AML-193 (cell line): ENCODE measurements at regions not wholly inside any gene's neighbourhood (a gene's known extent, or its start where the extent isn't known, plus 50 kb on each side); places are given as distances from the start of the nearest gene placed in this dataset.

Experiments used
- DNase-seq, 2 experiments: peaks; one replicate each; lab custom pipeline; 2025; lab: John Stamatoyannopoulos, UW

GRCh38 chr2:19300961-19301360 is 57.5 kb downstream of the OSR1 start:
- no peak for DNase-seq

GRCh38 chr2:19299522-19299921 is 58.9 kb downstream of the OSR1 start:
- no peak for DNase-seq

DNA sequence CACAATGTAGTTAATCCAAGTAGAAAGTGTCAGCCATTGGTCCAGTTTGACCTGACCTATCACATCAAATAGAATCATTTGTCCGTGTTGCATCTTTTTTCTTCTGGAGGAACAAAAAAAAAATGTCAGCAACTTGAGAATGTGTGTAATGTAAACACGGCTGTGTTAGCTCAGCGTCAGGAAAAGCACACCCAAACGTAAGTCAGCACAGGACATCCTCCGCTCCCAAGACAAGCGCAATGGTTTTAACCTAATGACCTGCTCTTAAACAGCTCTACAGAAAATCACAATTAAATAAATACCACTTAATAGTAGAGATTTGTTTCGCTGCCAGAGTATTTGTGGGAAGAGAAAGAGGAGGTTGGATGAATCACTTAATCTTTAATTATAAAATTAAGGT is 59.4 kb downstream of the OSR1 start:
- no peak for DNase-seq

- DNase-seq: no peak
Measured at GRCh38 chr2:19297716-19298115, 60.7 kb downstream of the OSR1 start.

DNA sequence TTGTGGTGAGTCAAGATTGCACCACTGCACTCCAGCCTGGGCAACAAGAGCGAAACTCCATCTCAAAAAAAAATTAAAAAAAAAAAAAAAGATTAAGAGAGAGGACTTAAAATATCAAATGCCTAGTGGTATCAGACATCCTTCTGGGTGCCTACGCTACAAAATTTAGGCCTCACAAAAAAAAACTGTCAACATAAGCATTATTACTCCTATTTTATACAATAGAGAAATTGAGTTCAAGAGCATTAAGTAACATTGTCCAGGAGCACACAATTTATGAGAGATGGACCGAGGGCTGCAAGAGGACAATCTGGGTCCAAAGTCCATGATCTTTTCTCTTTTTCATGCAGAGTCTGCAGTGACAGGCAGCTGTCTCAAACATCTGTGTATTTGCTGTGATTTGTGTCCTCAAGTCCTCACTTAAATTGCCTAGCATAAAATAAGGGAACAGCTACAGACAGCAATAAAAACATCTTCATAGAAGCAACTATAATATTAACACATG is 62.4 kb downstream of the OSR1 start:
- no peak for DNase-seq

- no peak for DNase-seq
Measured at GRCh38 chr2:19292007-19292406, 66.4 kb downstream of the OSR1 start.

DNA sequence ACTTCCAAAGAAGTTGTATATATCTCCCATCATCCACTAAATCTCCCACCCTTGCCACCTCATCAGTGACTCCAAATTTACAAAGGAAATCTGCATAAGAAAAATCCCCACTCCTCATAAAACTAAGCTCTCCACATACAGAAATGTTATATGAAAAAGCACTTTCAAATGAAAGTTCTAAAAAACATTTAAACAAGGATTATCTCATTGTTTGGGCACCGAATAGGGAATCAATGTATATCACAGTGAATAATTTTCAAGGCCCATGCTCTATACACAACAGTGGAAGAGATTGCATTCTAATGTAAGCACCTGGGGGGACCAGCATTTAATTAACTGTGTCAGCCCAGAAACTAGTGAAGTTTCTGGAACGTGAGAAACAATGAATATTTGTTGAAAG is 70.1 kb downstream of the OSR1 start:
- DNase-seq: no peak

GRCh38 chr2:19287324-19287723 is 71.1 kb downstream of the OSR1 start:
- no peak for DNase-seq

DNA sequence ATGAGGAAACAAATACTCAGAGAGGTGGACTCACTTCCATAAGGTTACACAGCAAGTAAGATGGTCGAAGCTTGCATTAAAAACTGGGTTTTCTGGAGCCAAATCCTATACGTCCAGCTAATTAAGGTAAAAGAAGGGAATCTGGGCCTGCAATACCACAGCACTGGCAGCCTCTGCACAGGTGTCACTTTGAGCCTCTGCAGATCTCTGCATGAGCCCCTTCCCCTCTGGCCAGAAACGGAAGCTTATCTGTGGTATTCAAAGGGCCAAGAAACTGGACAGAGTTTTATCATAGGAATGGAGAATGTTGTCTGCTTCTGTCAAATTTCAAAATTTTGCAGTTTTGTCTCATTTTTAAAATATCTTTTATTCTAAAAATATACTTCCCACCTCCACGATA is 76.1 kb downstream of the OSR1 start:
- no peak for DNase-seq

DNA sequence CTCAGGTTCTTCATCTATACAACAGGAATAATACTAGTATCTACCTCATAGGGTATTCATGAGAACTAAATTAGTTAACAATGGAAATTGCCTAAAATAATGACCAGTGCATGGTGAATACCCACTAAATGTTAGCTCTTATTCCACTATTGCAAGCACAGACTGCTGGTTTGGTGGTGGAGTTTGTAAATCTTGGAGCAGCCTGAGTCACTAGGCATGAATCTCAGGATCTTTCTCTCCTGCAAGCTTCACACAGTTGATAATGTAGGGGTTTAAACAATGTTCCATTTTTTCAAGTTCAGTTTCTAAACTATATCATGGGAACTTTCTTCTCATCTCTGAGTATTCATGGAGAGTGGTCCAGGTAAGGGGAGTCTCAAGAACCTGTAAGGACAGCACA is 84.0 kb downstream of the OSR1 start:
- DNase-seq: no peak

DNA sequence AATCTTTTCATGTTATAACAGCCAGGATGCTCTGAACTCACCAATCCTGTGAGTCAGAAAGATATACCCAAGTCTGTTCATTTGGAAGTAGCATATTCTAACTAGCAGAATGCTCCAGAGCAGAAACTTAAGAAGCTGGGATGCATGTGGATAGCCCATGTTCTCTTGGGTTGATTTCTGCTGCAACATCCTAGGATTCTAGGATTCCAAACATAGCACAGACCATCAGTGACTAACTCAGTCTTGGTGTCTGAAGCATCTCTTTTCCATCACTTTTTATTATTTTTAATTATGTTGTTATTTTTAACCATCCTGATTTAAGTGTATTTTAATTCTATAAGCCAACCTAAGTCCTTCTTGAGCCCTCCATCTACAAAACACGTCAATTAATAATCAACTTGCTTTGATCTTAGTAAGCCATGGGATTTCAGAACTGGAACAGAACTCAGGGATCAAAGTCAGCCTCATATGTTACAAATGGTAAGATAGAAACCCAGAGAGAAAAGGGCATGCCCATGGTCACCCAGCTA is 85.4 kb downstream of the OSR1 start:
- DNase-seq: no peak

- no peak for DNase-seq
Measured at GRCh38 chr2:19272039-19272438, 86.4 kb downstream of the OSR1 start.

- no peak for DNase-seq
Measured at GRCh38 chr2:19264852-19265251, 93.6 kb downstream of the OSR1 start.

DNA sequence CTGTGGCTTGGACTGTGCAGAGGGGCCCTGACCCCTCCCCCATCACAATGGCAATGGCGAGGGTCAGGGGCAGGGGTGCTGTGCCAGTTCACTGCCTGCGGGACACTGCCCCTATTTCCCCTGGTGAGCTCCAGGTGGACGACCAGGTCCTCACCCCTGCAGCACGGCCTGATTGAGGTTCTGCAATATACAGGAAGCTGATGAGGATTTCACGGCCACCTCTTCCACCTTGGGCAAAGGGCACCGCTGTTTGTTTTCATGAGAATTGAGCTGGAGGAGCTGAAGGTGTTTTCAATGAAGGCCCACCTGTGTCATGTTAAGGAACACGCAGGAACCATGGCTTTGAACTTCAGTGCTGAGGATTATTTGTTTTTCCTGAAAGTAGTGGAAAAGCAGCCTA is 96.3 kb downstream of the OSR1 start:
- DNase-seq: no peak

GRCh38 chr2:19261061-19261460 is 97.4 kb downstream of the OSR1 start:
- no peak for DNase-seq

DNA sequence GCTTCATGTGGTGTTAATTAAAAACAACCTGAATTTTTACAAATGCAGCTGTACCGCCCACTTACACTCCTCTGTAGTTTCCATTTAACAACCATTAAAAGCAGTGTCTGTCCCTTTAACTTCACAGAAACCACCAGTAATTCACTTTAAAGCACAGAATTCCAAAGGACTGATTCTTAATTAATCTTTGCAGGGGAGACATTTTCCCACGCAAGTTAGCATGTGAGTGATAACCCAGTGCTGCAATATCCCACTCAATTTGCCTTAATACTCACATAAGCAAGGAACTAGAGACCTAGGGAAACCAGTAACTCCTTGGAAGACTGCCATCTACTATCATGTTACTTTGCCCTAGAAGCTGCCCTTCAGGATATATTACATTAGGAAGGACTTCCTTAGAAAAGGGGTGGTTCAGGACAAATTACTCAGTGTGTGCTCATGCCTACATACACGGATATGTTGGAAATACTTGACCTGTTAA is 102.3 kb downstream of the OSR1 start:
- no peak for DNase-seq

DNA sequence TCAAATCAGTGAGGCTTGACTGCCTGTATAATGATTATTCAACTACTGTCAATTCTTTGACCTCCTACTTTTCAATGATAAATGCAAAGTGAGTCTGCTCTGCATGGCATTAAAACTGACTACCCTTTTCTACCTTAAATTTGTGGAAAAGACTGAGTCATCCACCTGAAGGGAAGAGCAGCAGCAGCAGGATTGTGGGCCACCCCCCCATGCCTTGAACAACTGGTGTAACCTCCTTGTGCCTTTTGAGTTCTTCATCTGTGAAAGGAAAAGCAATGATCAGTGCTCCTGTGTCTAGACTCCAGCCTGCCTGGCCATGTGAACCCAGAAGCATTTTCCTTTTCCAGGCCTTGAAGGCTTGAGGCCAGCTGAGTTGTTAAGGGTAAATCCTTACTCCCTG is 102.9 kb downstream of the OSR1 start:
- no peak for DNase-seq

- DNase-seq: no peak
Measured at GRCh38 chr2:19251554-19251953, 106.9 kb downstream of the OSR1 start.

DNA sequence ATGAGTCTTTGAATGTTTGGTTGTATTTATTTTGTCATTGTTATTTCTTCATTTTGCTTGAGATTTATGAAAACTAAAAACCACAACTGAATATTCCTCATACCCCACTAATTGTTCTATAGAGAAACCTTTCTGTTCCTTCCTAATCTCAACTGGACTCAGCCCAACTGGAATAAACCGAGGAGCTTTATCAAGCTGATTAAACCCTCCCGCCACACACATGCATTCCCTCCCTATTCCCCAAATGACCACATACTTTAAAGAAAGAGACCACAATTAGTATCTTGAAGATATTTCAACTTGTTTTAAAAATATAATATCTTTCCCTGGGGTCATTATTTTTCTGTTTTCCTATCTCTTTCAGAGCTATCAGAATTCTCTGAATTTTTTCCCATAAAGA is 107.5 kb downstream of the OSR1 start:
- DNase-seq: no peak

DNA sequence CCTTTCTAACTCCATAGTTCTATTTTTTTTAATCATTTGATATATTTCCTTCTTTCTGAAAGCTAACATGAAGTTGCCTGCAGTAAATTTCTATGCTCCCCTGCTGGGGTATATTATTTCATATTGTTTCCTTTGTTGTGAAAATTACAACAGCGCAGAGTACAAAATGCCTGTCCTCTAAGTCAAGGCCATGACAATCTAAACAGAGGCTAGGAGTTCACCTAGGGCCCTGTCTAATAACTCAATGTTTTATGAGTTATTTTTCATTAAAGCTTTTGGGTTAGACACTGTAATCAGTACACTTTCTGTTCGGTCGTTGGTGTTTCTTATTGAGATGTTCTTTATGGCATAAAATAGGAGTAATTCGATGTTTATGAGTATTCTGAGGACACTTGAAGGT is 111.2 kb downstream of the OSR1 start:
- no peak for DNase-seq

- no peak for DNase-seq
Measured at GRCh38 chr2:19246496-19246895, 111.9 kb downstream of the OSR1 start.

DNA sequence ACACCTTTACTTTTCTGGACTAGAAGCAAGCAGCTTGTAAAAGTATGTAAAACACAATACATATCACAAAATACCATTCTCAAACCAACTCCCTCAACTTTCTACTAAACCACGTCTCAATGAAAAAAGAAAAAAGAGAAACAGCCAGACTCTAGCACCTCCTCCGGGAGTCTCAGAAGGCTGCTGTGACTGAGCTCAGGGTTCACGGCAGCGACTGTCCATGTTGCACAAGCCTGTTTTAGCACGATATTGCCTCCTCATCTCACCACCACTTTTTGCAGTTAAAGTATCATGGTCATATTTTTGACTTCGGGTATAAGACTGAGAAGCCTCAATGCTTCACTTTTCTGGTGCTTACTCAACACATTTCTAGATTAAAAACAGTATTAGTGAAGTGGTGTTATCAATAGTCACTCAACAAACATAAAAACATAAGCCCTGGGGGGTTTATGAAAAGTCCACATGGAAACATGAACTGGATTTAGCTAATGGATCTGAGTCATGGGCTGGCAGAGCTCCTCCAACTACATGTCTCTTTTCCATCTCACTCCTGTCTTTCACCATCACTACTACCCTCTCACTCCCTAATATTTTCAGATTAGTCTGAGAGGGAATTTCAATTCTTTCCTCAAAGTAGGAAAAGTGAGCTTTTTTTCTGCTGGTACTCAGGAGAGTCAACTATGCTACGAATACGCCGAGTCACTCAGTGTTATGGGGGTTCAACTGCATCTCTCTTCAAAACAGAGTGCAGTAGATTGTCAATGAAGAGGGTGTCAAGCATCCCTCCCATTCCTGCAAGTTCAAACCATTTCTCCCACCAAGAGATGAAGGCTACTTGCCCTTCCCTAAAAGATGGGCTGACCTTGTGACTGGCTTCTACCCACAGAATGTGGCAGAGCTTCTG is 113.7 kb downstream of the OSR1 start:
- DNase-seq: no peak

DNA sequence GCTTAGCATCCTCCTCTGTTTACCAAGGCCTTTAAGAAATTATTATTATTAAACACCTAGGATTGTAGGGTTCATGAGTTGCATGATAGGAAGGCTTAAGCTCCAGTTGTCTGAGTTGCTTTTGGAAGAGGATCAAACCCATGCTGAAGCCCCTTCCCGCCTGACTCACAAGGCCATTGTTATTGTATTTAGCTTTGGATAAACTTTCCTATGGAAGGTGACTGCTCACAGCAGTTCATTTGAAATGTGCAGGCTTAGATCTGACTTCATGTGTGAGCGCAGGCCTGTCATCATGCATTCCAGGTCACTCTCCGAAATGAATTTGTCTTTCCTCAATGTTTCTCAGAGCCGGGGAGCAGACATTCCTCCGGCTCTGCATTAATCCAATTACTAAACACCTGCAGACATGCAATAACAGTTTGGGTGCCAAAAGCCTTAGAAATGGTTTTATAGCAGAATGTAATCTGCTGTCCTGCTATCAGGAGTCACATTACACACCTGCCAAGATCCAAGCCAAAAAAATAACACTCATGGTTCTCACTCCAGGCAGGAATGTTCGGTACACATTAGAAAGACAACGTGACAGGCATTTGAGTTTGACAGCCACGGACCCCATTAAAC is 119.9 kb downstream of the OSR1 start:
- DNase-seq: no peak
